GM23248 (cell line): ENCODE measurements at regions not wholly inside any gene's neighbourhood (a gene's known extent, or its start where the extent isn't known, plus 50 kb on each side); places are given as distances from the start of the nearest gene placed in this dataset.

Experiments used
- EZH2 ChIP-seq: fragments of 200-600 bp; sonication (generic); IDR thresholded peaks from 2 replicates; pipeline ENCODE4 v1.6.1; 2018; ENCODE audit warnings: antibody characterized with exemption, mild to moderate bottlenecking; ENCODE audit not compliant: insufficient read depth, poor library complexity, severe bottlenecking
- EZH2phosphoT487 ChIP-seq: fragments of 200-600 bp; sonication (generic); IDR thresholded peaks from 2 replicates; pipeline ENCODE4 v1.6.1; 2018; ENCODE audit warnings: antibody characterized with exemption, moderate library complexity, mild to moderate bottlenecking, low read depth; ENCODE audit not compliant: insufficient read depth

DNA sequence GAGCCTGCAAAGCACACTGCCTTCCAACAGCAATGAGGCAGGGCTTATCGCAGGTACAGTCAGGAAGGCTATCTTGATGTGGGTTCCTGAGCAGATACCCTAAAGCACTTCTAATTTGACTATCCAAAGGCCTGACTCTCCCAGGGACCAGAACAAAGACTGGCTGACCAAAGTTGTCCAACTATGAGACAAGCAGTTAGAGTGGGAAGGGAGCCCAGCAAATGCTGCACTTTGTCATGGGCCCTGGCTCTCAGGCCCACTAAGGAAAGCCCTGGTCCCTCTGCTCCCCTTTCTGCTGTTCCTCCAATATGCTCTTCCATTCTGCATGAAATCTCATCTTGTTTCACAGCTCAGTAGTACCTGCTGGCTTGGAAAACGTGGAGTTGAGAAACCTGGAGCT is 391.0 kb downstream of the RAB28 start:
- no peak for TF ChIP-seq EZH2phosphoT487
- TF ChIP-seq EZH2 = no peak
